Trophoblast cell (in vitro differentiated cells and primary cell): ENCODE measurements at regions not wholly inside any gene's neighbourhood (a gene's known extent, or its start where the extent isn't known, plus 50 kb on each side); places are given as distances from the start of the nearest gene placed in this dataset.

Experiments used
- DNase-seq, 2 donors: peaks; one replicate each; pipeline ENCODE4 v3.0.0-alpha.2; 2016
- H2AFZ ChIP-seq: 2 replicates; pipeline ENCODE4 v1.6.1; 2013; ENCODE audit warnings: low read length, moderate library complexity, mild to moderate bottlenecking; ENCODE audit not compliant: insufficient read depth, poor library complexity
- H2AK5ac ChIP-seq: 2 replicates; pipeline ENCODE4 v1.6.1; 2013; ENCODE audit warnings: mild to moderate bottlenecking, low read length
- H2BK120ac ChIP-seq: 2 replicates; pipeline ENCODE4 v1.6.1; 2013; ENCODE audit warnings: low read length, mild to moderate bottlenecking, moderate library complexity; ENCODE audit not compliant: insufficient read depth, poor library complexity
- H2BK12ac ChIP-seq: 2 replicates; pipeline ENCODE4 v1.6.1; 2013; ENCODE audit warnings: mild to moderate bottlenecking, low read length, moderate library complexity
- H2BK5ac ChIP-seq: 2 replicates; pipeline ENCODE4 v1.6.1; 2013; ENCODE audit warnings: low read length, low read depth, moderate library complexity, mild to moderate bottlenecking; ENCODE audit not compliant: poor library complexity
- H3K14ac ChIP-seq: 2 replicates; pipeline ENCODE4 v1.6.1; 2013; ENCODE audit warnings: mild to moderate bottlenecking, low read length
- H3K18ac ChIP-seq: 2 replicates; pipeline ENCODE4 v1.6.1; 2013; ENCODE audit warnings: mild to moderate bottlenecking, low read length
- H3K23ac ChIP-seq: 2 replicates; pipeline ENCODE4 v1.6.1; 2013; ENCODE audit warnings: low read length
- H3K27ac ChIP-seq: 2 replicates; pipeline ENCODE4 v1.5.1; 2013; ENCODE audit warnings: low read depth, mild to moderate bottlenecking, inconsistent platforms, low read length, moderate library complexity
- H3K27me3 ChIP-seq: 2 replicates; pipeline ENCODE4 v1.6.1; 2013; ENCODE audit warnings: inconsistent platforms, mild to moderate bottlenecking, low read length, moderate library complexity; ENCODE audit not compliant: insufficient read depth
- H3K36me3 ChIP-seq, 2 experiments: 1 replicate in 1 of 2; 2 replicates in 1 of 2; pipeline ENCODE4 v1.6.1; 2013; ENCODE audit warnings: low read length in 2 of 2, mild to moderate bottlenecking in 2 of 2, moderate library complexity in 1 of 2; ENCODE audit not compliant: insufficient read depth in 2 of 2, control insufficient read depth in 1 of 2
- H3K4ac ChIP-seq: 2 replicates; pipeline ENCODE4 v1.6.1; 2013; ENCODE audit warnings: low read depth, mild to moderate bottlenecking, low read length, moderate library complexity
- H3K4me1 ChIP-seq, 2 experiments: 1 replicate in 1 of 2; 2 replicates in 1 of 2; pipeline ENCODE4 v1.6.1; 2013; ENCODE audit warnings: low read length in 2 of 2, mild to moderate bottlenecking in 2 of 2, moderate library complexity in 1 of 2; ENCODE audit not compliant: insufficient read depth in 2 of 2, control insufficient read depth in 1 of 2
- H3K4me2 ChIP-seq: 2 replicates; pipeline ENCODE4 v1.6.1; 2013; ENCODE audit warnings: inconsistent platforms, mild to moderate bottlenecking, low read length, moderate library complexity
- H3K4me3 ChIP-seq: 2 replicates; pipeline ENCODE4 v1.5.1; 2013; ENCODE audit warnings: mild to moderate bottlenecking, low read depth, low read length, inconsistent platforms
- H3K79me1 ChIP-seq: one replicate; pipeline ENCODE4 v1.6.1; 2013; ENCODE audit warnings: low read length
- H3K79me2 ChIP-seq: 2 replicates; pipeline ENCODE4 v1.6.1; 2013; ENCODE audit warnings: low read length, mild to moderate bottlenecking; ENCODE audit not compliant: control insufficient read depth, insufficient read depth, poor library complexity
- H3K9ac ChIP-seq: 2 replicates; pipeline ENCODE4 v1.6.1; 2013; ENCODE audit warnings: mild to moderate bottlenecking, low read length
- H3K9me3 ChIP-seq: 2 replicates; pipeline ENCODE4 v1.6.1; 2013; ENCODE audit warnings: low read depth, mild to moderate bottlenecking, control low read depth, inconsistent platforms, low read length; ENCODE audit not compliant: insufficient read depth
- H4K12ac ChIP-seq: 2 replicates; pipeline ENCODE4 v1.6.1; 2013; ENCODE audit warnings: low read depth, mild to moderate bottlenecking, low read length, moderate library complexity
- H4K8ac ChIP-seq: 2 replicates; pipeline ENCODE4 v1.6.1; 2013; ENCODE audit warnings: low read depth, mild to moderate bottlenecking, low read length, moderate library complexity
- H4K91ac ChIP-seq: one replicate; pipeline ENCODE4 v1.6.1; 2013; ENCODE audit warnings: low read depth, mild to moderate bottlenecking, low read length, moderate library complexity
- WGBS: extraction: QIAGEN DNeasy Blood & Tissue Kit; methylation state at CpG from one replicate; pipeline ENCODE4 v1.1.7; 2013; ENCODE audit warnings: missing lambda C conversion rate; ENCODE audit not compliant: insufficient read length, insufficient coverage; ENCODE audit errors: extremely low coverage; 5-methylcytosine and 5-hydroxymethylcytosine counted together

DNA sequence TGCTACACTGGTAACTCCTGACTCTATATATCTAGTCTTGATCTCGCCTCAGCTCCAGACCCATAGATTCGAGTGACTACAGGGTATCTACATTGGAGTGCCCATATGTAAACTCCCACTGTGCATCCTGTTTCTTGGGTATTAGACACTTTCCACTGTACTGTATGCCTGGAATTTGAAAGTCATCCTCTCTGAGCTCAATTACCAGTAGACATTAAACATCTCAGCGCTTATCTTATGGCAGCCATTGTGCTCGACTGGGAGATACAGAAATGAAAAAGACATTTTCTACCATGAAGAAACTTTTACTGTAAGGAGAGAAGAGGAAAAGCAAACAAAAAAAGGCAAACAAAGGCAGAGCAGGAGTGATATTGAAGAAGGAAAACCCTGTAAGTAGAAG, 151.9 kb upstream of the JADE1 start:
- H3K79me2 ChIP-seq: no peaks in the 10 kb centered on the region
- H3K27ac ChIP-seq: no peak overlapping the region
- H3K18ac ChIP-seq: no peak overlapping the region
- no peak overlapping the region for H2AFZ ChIP-seq
- H3K9ac ChIP-seq: no peak overlapping the region
- no peak overlapping the region for H3K23ac ChIP-seq
- DNase-seq: no peak
- peaks cover 2% of the 10 kb centered on the region for H3K79me1 ChIP-seq
- no peak overlapping the region for H2BK12ac ChIP-seq
- H2AK5ac ChIP-seq: no peak overlapping the region
- no peaks in the 10 kb centered on the region for H3K36me3 ChIP-seq
- no peaks in the 10 kb centered on the region for H3K9me3 ChIP-seq
- H3K4me2 ChIP-seq: no peak overlapping the region
- no peak overlapping the region for H2BK120ac ChIP-seq
- no peaks in the 10 kb centered on the region for H3K27me3 ChIP-seq
- no peak overlapping the region for H3K4ac ChIP-seq
- H4K8ac ChIP-seq: no peak overlapping the region
- no peak overlapping the region for H3K14ac ChIP-seq
- no peak overlapping the region for H4K91ac ChIP-seq
- no peak overlapping the region for H2BK5ac ChIP-seq
- WGBS: no CpG with 5 or more reads among the region's 4 CpGs
- H3K4me1 ChIP-seq: peaks cover 2 to 5% of the 10 kb centered on the region in 2 experiments
- no peak overlapping the region for H3K4me3 ChIP-seq
- H4K12ac ChIP-seq: no peak overlapping the region

DNA sequence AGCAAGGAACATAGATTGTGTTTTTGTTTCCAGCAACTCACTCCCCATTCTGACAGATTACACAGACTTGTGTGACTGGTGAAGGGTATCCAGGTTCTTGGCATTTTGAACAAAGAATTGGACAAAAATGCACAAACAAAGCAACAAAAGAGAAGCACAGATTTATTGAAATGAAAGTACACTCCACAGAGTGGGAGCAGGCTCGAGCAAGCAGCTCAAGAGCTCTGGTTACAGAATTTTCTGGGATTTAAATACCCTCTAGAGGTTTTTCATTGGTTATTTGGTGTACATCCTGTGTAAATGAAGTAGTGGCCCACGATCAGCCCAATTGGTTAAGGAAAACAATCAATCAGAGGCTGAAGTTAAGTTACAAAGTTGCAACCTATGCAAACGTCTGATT, 155.0 kb upstream of the JADE1 start:
- H3K27me3 ChIP-seq: no peaks in the 10 kb centered on the region
- no peak overlapping the region for H4K91ac ChIP-seq
- no CpG with 5 or more reads among the region's 3 CpGs for WGBS
- H3K27ac ChIP-seq: peak overlapping the region; percentile 49
- no peak overlapping the region for H2AK5ac ChIP-seq
- no peak overlapping the region for H2BK5ac ChIP-seq
- no peak overlapping the region for H2AFZ ChIP-seq
- H3K4ac ChIP-seq: no peak overlapping the region
- H3K23ac ChIP-seq: no peak overlapping the region
- no peak overlapping the region for H4K8ac ChIP-seq
- no peak overlapping the region for H2BK12ac ChIP-seq
- H4K12ac ChIP-seq: no peak overlapping the region
- no peak overlapping the region for H3K4me2 ChIP-seq
- no peak overlapping the region for H3K9ac ChIP-seq
- H2BK120ac ChIP-seq: no peak overlapping the region
- no peak overlapping the region for H3K4me3 ChIP-seq
- no peaks in the 10 kb centered on the region for H3K79me2 ChIP-seq
- DNase-seq: no peak
- H3K18ac ChIP-seq: no peak overlapping the region
- no peaks in the 10 kb centered on the region for H3K9me3 ChIP-seq
- no peak overlapping the region for H3K14ac ChIP-seq
- peaks cover 2% of the 10 kb centered on the region for H3K79me1 ChIP-seq
- peaks cover 0 to 3% of the 10 kb centered on the region in 2 experiments for H3K4me1 ChIP-seq
- H3K36me3 ChIP-seq: no peaks in the 10 kb centered on the region

GRCh38 chr4:128653527-128654444, 155.7 kb upstream of the JADE1 start:
- no peaks in the 10 kb centered on the region for H3K36me3 ChIP-seq
- no CpG with 5 or more reads among the region's 8 CpGs for WGBS
- H3K4me3 ChIP-seq: no peak overlapping the region
- H2BK12ac ChIP-seq: no peak overlapping the region
- no peak overlapping the region for H2BK5ac ChIP-seq
- H3K27ac ChIP-seq: peak overlapping the region; percentile 49
- no peaks in the 10 kb centered on the region for H3K27me3 ChIP-seq
- H3K9ac ChIP-seq: no peak overlapping the region
- H3K4ac ChIP-seq: no peak overlapping the region
- peak in 1 of 2 donors; percentile 27 for DNase-seq
- no peaks in the 10 kb centered on the region for H3K79me2 ChIP-seq
- no peak overlapping the region for H4K12ac ChIP-seq
- no peak overlapping the region for H2BK120ac ChIP-seq
- H3K4me1 ChIP-seq: peaks cover 0 to 8% of the 10 kb centered on the region in 2 experiments
- no peak overlapping the region for H3K18ac ChIP-seq
- no peak overlapping the region for H4K91ac ChIP-seq
- no peaks in the 10 kb centered on the region for H3K9me3 ChIP-seq
- no peak overlapping the region for H2AFZ ChIP-seq
- H3K23ac ChIP-seq: no peak overlapping the region
- peaks cover 4% of the 10 kb centered on the region for H3K79me1 ChIP-seq
- peak overlapping the region; percentile 19 for H4K8ac ChIP-seq
- H2AK5ac ChIP-seq: no peak overlapping the region
- no peak overlapping the region for H3K4me2 ChIP-seq
- H3K14ac ChIP-seq: no peak overlapping the region

- H4K12ac ChIP-seq: no peak overlapping the region
- WGBS: no CpG with 5 or more reads among the region's 1 CpG
- no peak overlapping the region for H3K18ac ChIP-seq
- H3K4ac ChIP-seq: no peak overlapping the region
- peak overlapping the region; percentile 23 for H3K27ac ChIP-seq
- no peaks in the 10 kb centered on the region for H3K27me3 ChIP-seq
- H3K9ac ChIP-seq: no peak overlapping the region
- no peak overlapping the region for H3K4me3 ChIP-seq
- H3K36me3 ChIP-seq: no peaks in the 10 kb centered on the region
- no peak overlapping the region for H2BK120ac ChIP-seq
- no peak overlapping the region for H3K14ac ChIP-seq
- H3K4me2 ChIP-seq: no peak overlapping the region
- no peak overlapping the region for H4K91ac ChIP-seq
- H3K23ac ChIP-seq: no peak overlapping the region
- peaks cover 4% of the 10 kb centered on the region for H3K79me1 ChIP-seq
- H3K79me2 ChIP-seq: no peaks in the 10 kb centered on the region
- H2BK12ac ChIP-seq: peak overlapping the region; percentile 3
- no peak overlapping the region for H4K8ac ChIP-seq
- H2AK5ac ChIP-seq: no peak overlapping the region
- peak; percentile 50 to 72 for DNase-seq
- no peak overlapping the region for H2AFZ ChIP-seq
- H3K4me1 ChIP-seq: peaks cover 0 to 8% of the 10 kb centered on the region in 2 experiments
- no peaks in the 10 kb centered on the region for H3K9me3 ChIP-seq
- H2BK5ac ChIP-seq: no peak overlapping the region
Observed at GRCh38 chr4:128649575-128650205, 159.8 kb upstream of the JADE1 start.
